ENCODE measurements at regions not wholly inside any gene's neighbourhood (a gene's known extent, or its start where the extent isn't known, plus 50 kb on each side); places are given as distances from the start of the nearest gene placed in this dataset.

- H3K36me3 Mint-ChIP-seq (ENCODE audit: low read depth), result no peaks in the 10 kb centered on the region
- no peak for TF ChIP-seq CTCF (IDR thresholded peaks at IDR 0.05; ENCODE audit: unreplicated experiment in 3 of 3)
These were observed 87.7 kb upstream of the PTPN3 start for GRCh38 chr9:109585796-109586195.

GRCh38 chr9:109586993-109587392 lies 88.9 kb upstream of the PTPN3 start:
- Mint-ChIP-seq H3K4me1 (no peaks in the 10 kb centered on the region), H3K27me3 (ENCODE audit: low read depth) (peaks cover 5% of the 10 kb centered on the region), H3K27ac (no peak overlapping the region), H3K9me3 (peaks cover 11% of the 10 kb centered on the region), H3K36me3 (ENCODE audit: low read depth) (no peaks in the 10 kb centered on the region), H3K4me3 (no peak overlapping the region)
- no peak for TF ChIP-seq CTCF (IDR thresholded peaks at IDR 0.05; ENCODE audit: unreplicated experiment in 3 of 3)

More at GRCh38 chr9:109585796-109586195, 87.7 kb upstream of the PTPN3 start:
- Mint-ChIP-seq H3K4me1 (no peaks in the 10 kb centered on the region), H3K27ac (peak overlapping the region in 1 of 3 experiments; percentile 70), H3K9me3 (peaks cover 13% of the 10 kb centered on the region), H3K27me3 (ENCODE audit: low read depth) (peaks cover 5% of the 10 kb centered on the region), H3K4me3 (no peak overlapping the region)

- H3K9me3 Mint-ChIP-seq, result peaks cover 11% of the 10 kb centered on the region
- H3K4me3 Mint-ChIP-seq, result no peak overlapping the region
- no peaks in the 10 kb centered on the region for H3K36me3 Mint-ChIP-seq (ENCODE audit: low read depth)
These were observed 90.3 kb upstream of the PTPN3 start for GRCh38 chr9:109588415-109588814.

DNA sequence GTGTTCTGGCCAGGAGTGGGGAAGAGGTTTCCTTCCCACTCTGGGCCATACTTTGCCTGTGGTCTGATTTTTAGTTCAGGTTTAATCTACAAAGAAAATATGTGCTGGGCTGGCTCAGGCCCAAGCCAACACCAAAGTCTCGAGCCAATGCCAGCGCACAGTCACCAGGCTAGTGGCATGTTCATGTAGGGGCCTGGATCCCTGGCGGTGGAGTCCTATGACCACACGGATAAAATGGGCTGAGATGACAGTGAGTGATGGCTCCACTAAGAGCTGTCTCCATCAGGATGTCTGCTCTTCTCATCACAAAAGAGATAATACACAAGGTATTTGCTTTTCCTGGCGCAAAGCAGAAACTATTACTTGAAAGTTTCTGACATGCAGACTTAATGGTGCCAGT lies 92.9 kb upstream of the PTPN3 start:
- no peaks in the 10 kb centered on the region for H3K36me3 Mint-ChIP-seq (ENCODE audit: low read depth)
- peaks cover 5% of the 10 kb centered on the region for H3K27me3 Mint-ChIP-seq (ENCODE audit: low read depth)
- peaks cover 11% of the 10 kb centered on the region for H3K9me3 Mint-ChIP-seq
- H3K4me1 Mint-ChIP-seq, result no peaks in the 10 kb centered on the region
- no peak for TF ChIP-seq CTCF (IDR thresholded peaks at IDR 0.05; ENCODE audit: unreplicated experiment in 3 of 3)
- no peak overlapping the region for H3K27ac Mint-ChIP-seq
- H3K4me3 Mint-ChIP-seq, result no peak overlapping the region

More at GRCh38 chr9:109588415-109588814, 90.3 kb upstream of the PTPN3 start:
- no peak overlapping the region for H3K27ac Mint-ChIP-seq
- TF ChIP-seq CTCF (IDR thresholded peaks at IDR 0.05; ENCODE audit: unreplicated experiment in 3 of 3), result no peak
- H3K27me3 Mint-ChIP-seq (ENCODE audit: low read depth), result peaks cover 5% of the 10 kb centered on the region
- no peaks in the 10 kb centered on the region for H3K4me1 Mint-ChIP-seq

GRCh38 chr9:109591691-109592090 lies 93.6 kb upstream of the PTPN3 start:
- H3K4me1 Mint-ChIP-seq, result no peaks in the 10 kb centered on the region
- peaks cover 11% of the 10 kb centered on the region for H3K9me3 Mint-ChIP-seq
- no peak overlapping the region for H3K27ac Mint-ChIP-seq
- no peak overlapping the region for H3K4me3 Mint-ChIP-seq
- peaks cover 5% of the 10 kb centered on the region for H3K27me3 Mint-ChIP-seq (ENCODE audit: low read depth)
- H3K36me3 Mint-ChIP-seq (ENCODE audit: low read depth), result no peaks in the 10 kb centered on the region
- TF ChIP-seq CTCF (IDR thresholded peaks at IDR 0.05; ENCODE audit: unreplicated experiment in 3 of 3), result no peak

GRCh38 chr9:109593612-109594011 lies 95.5 kb upstream of the PTPN3 start:
- no peaks in the 10 kb centered on the region for H3K36me3 Mint-ChIP-seq (ENCODE audit: low read depth)
- no peak for TF ChIP-seq CTCF (IDR thresholded peaks at IDR 0.05; ENCODE audit: unreplicated experiment in 3 of 3)
- H3K4me1 Mint-ChIP-seq, result no peaks in the 10 kb centered on the region
- H3K27me3 Mint-ChIP-seq (ENCODE audit: low read depth), result peaks cover 5% of the 10 kb centered on the region
- no peak overlapping the region for H3K27ac Mint-ChIP-seq
- peaks cover 11% of the 10 kb centered on the region for H3K9me3 Mint-ChIP-seq
- H3K4me3 Mint-ChIP-seq, result no peak overlapping the region

All from nephron (organoid).